T-cell (primary cell): ENCODE measurements at regions not wholly inside any gene's neighbourhood (a gene's known extent, or its start where the extent isn't known, plus 50 kb on each side); places are given as distances from the start of the nearest gene placed in this dataset.

Source experiments
- ATAC-seq, 4 experiments: fragments of 200-7000 bp in 3 of 4; fragments of 150-1000 bp in 1 of 4; cut with Tn5 transposase; replicated peaks in 1 of 4; 1 replicate in 3 of 4; 2 replicates in 1 of 4; pipeline ENCODE4 v1.10.0; 2021; ENCODE audit warnings: moderate library complexity in 3 of 4, mild to moderate bottlenecking in 2 of 4, moderate number of reproducible peaks in 1 of 4
- CTCF ChIA-PET, 2 donors: fragments of 300-600 bp; sonication (Branson Sonifier 250); formaldehyde crosslinking; loops; one replicate each; lab custom pipeline; 2022; ENCODE audit warnings: antibody characterized with exemption in 2 of 2; lab: Charles Lee
- POLR2A ChIA-PET, 2 donors: fragments of 300-600 bp; sonication (Branson Sonifier 250); formaldehyde crosslinking; loops; one replicate each; lab custom pipeline; 2022; ENCODE audit warnings: antibody characterized with exemption in 2 of 2; lab: Charles Lee
- DNase-seq, 35 experiments: peaks; one replicate each; pipeline versions ENCODE4 v3.0.0 to v3.0.0-alpha.2; 2013 to 2023
- H3K27ac ChIP-seq: one replicate; pipeline ENCODE4 v1.5.1; 2013; ENCODE audit warnings: low read length
- H3K27me3 ChIP-seq, 2 experiments: replicated peaks in 1 of 2; 1 replicate in 1 of 2; 2 replicates in 1 of 2; pipeline versions ENCODE4 v1.6.1 to v1.7.0; 2013; ENCODE audit warnings: low read length in 1 of 2, mixed read lengths in 1 of 2; ENCODE audit not compliant: control insufficient read depth in 2 of 2, insufficient read depth in 2 of 2; ENCODE audit errors: extremely low read depth in 1 of 2
- H3K36me3 ChIP-seq, 2 donors: 1 replicate in 1 of 2; 2 replicates in 1 of 2; pipeline versions ENCODE4 v1.6.1 to v1.7.0; 2013; ENCODE audit warnings: low read length in 1 of 2; ENCODE audit not compliant: control insufficient read depth in 2 of 2, insufficient read depth in 1 of 2; ENCODE audit errors: extremely low read depth in 1 of 2
- H3K4me1 ChIP-seq, 2 experiments: 1 replicate in 1 of 2; 2 replicates in 1 of 2; pipeline versions ENCODE4 v1.6.1 to v1.7.0; 2013; ENCODE audit warnings: low read length in 2 of 2, mixed read lengths in 1 of 2; ENCODE audit not compliant: insufficient read depth in 2 of 2, control insufficient read depth in 1 of 2; ENCODE audit errors: extremely low read depth in 1 of 2
- H3K4me3 ChIP-seq, 2 donors: 1 replicate in 1 of 2; 2 replicates in 1 of 2; pipeline versions ENCODE4 v1.5.1 to v1.7.0; 2013; ENCODE audit warnings: mild to moderate bottlenecking in 2 of 2, low read length in 1 of 2, moderate library complexity in 1 of 2; ENCODE audit not compliant: control insufficient read depth in 1 of 2; ENCODE audit errors: extremely low read depth in 1 of 2
- H3K9me3 ChIP-seq: 2 replicates; pipeline ENCODE4 v1.7.0; 2013
- H3K27ac Mint-ChIP-seq, 2 donors: one replicate each; pipeline ENCODE4 v1.8.0; 2020 to 2021; ENCODE audit warnings: mild to moderate bottlenecking in 2 of 2, mixed read lengths in 2 of 2
- H3K27me3 Mint-ChIP-seq, 2 donors: one replicate each; pipeline ENCODE4 v1.8.0; 2021 to 2022; ENCODE audit warnings: mixed read lengths in 2 of 2
- H3K36me3 Mint-ChIP-seq: one replicate; pipeline ENCODE4 v1.8.0; 2021; ENCODE audit warnings: mixed read lengths
- H3K4me1 Mint-ChIP-seq, 3 donors: one replicate each; pipeline ENCODE4 v1.8.0; 2020 to 2022; ENCODE audit warnings: mixed read lengths in 3 of 3, mild to moderate bottlenecking in 1 of 3
- H3K4me3 Mint-ChIP-seq, 3 donors: one replicate each; pipeline ENCODE4 v1.8.0; 2020 to 2022; ENCODE audit warnings: mild to moderate bottlenecking in 3 of 3, mixed read lengths in 3 of 3, moderate library complexity in 3 of 3
- H3K9me3 Mint-ChIP-seq, 3 donors: one replicate each; pipeline ENCODE4 v1.8.0; 2020 to 2022; ENCODE audit warnings: mixed read lengths in 3 of 3
- WGBS: methylation state at CpG from one replicate; pipeline ENCODE4 v1.1.5; 2013; ENCODE audit warnings: missing lambda C conversion rate; ENCODE audit not compliant: insufficient coverage; 5-methylcytosine and 5-hydroxymethylcytosine counted together

DNA sequence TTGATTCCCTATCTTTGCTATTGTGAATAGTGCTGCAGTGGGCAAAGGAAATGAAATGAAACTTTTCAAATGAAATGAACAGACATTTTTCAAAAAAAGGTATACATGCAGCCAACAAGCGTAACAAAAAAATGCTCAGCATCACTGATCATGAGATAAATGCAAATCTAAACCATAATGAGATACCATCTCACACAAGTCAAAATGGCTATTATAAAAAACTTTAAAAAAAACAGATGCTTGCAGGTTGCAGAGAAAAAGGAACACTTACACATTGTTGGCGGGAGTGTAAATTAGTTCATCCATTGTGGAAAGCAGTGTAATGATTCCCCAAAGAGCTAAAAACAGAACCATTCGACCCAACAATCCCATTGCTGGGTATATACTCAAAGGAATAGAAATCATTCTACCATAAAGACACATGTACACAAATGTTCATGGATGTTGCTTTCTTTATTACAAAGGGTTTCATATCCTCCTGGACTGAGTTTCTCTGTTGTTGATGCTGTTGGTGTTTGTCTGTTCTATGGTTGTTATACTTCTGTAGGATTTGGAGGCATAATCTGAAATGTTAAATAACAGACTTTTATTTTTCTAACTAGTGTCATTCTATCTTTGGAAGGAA, 99.3 kb upstream of the SOX9 start:
- no peak for ATAC-seq
- POLR2A ChIA-PET: no interaction called here
- H3K4me1 Mint-ChIP-seq: no peaks in the 10 kb centered on the region

DNA sequence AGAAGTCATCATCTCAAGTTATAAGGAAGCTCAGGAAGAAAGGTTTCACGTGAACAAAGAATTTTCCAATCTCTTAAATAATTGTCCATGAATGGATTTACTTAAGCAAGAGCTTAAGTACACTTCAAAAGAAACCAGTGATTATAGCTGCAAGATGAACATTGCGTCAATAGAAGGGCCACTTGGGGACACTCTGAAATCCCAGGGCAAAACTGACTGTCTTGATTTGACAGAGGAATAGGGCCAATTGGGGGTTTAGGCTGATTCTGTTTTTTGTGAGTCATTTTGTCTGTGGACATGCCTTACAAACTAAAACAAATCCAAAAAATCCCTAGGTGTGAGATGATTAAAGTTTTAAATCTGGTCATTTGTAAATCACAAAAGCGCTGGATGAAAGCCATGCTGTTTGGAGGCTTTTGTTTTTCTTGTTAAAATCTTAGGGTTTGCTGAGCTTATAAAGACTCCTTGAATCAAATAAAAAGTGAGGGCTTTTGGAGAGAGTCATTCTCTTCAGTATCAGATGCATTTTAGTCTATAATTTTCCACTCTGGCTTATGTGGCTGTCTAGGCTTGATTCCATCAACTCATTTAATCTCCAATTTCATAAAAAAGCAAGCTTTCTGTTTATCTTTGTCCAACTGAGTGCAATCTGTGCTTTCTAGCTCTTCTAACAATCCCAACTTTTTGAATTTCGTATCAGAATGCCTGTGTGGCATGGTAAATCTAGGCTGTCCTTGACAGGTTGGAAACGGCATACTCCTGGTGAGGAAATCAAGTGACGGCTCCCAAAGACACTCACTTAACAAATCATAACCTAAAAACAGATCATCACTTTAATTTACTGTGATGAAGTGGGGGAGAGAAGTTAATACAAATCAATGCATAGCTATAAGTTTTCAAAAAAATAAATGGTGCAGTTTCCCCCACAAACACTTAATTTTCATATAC, 98.2 kb upstream of the SOX9 start:
- ChIA-PET POLR2A (interaction anchor here in 1 of 2 donors (0.6 kb wide), 1 partner anchor 956 kb away, joined by 3 read pairs; no protein-coding TSS in a partner anchor), CTCF (interaction anchor here in 1 of 2 donors (0.6 kb wide), 1 partner anchor 1891 kb away, joined by 3 read pairs; no protein-coding TSS in a partner anchor)
- Mint-ChIP-seq H3K9me3 (peaks cover 0 to 3% (median 0%) of the 10 kb centered on the region in 3 donors), H3K4me3 (no peak overlapping the region), H3K27ac (no peak overlapping the region), H3K4me1 (no peaks in the 10 kb centered on the region), H3K36me3 (no peaks in the 10 kb centered on the region), H3K27me3 (peaks cover 2 to 6% of the 10 kb centered on the region in 2 donors)
- Histone ChIP-seq H3K36me3 (no peaks in the 10 kb centered on the region), H3K9me3 (no peaks in the 10 kb centered on the region), H3K27me3 (peaks cover 0 to 2% of the 10 kb centered on the region in 2 experiments), H3K4me1 (no peaks in the 10 kb centered on the region), H3K4me3 (no peak overlapping the region), H3K27ac (no peak overlapping the region)
- 17% methylated on average over 1 of the region's 6 CpGs for WGBS
- DNase-seq (no peak), ATAC-seq (no peak)

More for the DNA sequence above, 99.3 kb upstream of the SOX9 start:
- CTCF ChIA-PET: interaction anchor here in 1 of 2 donors (0.6 kb wide), 1 partner anchor 1890 kb away, joined by 3 read pairs; no protein-coding TSS in a partner anchor
- no peak overlapping the region for H3K27ac Mint-ChIP-seq
- no peaks in the 10 kb centered on the region for H3K27me3 ChIP-seq
- H3K9me3 Mint-ChIP-seq: peaks cover 1 to 5% (median 4%) of the 10 kb centered on the region in 3 donors
- H3K36me3 ChIP-seq: no peaks in the 10 kb centered on the region
- H3K4me3 ChIP-seq: no peak overlapping the region
- WGBS: no CpG with 5 or more reads among the region's 3 CpGs
- H3K4me1 ChIP-seq: no peaks in the 10 kb centered on the region
- H3K27ac ChIP-seq: no peak overlapping the region
- no peaks in the 10 kb centered on the region for H3K36me3 Mint-ChIP-seq
- H3K27me3 Mint-ChIP-seq: peaks cover 0 to 6% of the 10 kb centered on the region in 2 donors
- no peak overlapping the region for H3K4me3 Mint-ChIP-seq
- H3K9me3 ChIP-seq: no peaks in the 10 kb centered on the region
- DNase-seq: no peak

DNA sequence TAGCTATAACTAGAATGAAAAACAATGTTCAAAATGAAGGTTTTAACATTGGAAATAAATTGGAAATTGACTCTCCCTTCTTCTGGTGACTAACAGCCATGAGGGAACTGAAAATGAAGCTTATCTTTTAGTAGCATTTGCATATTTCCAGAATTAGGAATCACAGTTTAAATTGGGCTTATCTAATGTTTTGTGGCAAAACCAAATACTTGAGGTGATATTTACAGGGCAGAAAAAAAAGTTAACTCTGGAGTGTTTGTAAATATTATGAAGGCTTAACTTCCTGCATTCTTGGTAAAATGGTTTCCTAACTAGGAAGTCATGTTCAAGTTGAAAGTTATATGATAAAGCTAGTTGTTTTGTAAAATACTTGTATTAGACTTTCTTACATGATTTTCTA, 96.4 kb upstream of the SOX9 start:
- H3K4me1 Mint-ChIP-seq: peaks cover 5 to 6% (median 5%) of the 10 kb centered on the region in 3 donors
- H3K27me3 Mint-ChIP-seq: peaks cover 2 to 6% of the 10 kb centered on the region in 2 donors
- Histone ChIP-seq H3K27me3 (peaks cover 0 to 2% of the 10 kb centered on the region in 2 experiments), H3K4me3 (no peak overlapping the region), H3K9me3 (no peaks in the 10 kb centered on the region), H3K4me1 (peaks cover under 1 to 2% of the 10 kb centered on the region in 2 experiments), H3K36me3 (no peaks in the 10 kb centered on the region), H3K27ac (no peak overlapping the region)
- ChIA-PET CTCF (no interaction called here), POLR2A (no interaction called here)
- H3K4me3 Mint-ChIP-seq: no peak overlapping the region
- DNase-seq (no peak), ATAC-seq (no peak)
- no peak overlapping the region for H3K27ac Mint-ChIP-seq
- H3K9me3 Mint-ChIP-seq: no peaks in the 10 kb centered on the region
- no peaks in the 10 kb centered on the region for H3K36me3 Mint-ChIP-seq

DNA sequence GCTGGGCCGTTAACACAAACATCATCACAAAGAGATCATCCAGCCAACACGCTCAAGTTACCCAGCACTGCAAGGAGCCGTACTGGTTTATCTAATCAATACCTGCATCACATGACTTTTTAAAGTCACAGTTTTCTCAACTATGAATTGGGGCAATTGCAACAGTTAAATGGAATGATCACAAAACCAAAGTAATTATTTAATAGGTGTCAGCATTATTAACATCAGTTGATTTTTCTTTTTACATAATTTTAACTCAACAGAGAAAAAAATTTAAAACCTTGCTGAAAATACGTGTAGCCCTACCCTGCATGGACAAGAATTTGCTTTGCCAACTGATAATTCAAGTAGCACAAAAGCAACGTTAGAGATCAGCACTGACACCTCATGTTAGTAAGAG, 95.7 kb upstream of the SOX9 start:
- Histone ChIP-seq H3K4me3 (no peak overlapping the region), H3K27me3 (peaks cover 0 to 3% of the 10 kb centered on the region in 2 experiments), H3K4me1 (peaks cover 4 to 8% of the 10 kb centered on the region in 2 experiments), H3K36me3 (no peaks in the 10 kb centered on the region), H3K27ac (no peak overlapping the region), H3K9me3 (no peaks in the 10 kb centered on the region)
- H3K9me3 Mint-ChIP-seq: no peaks in the 10 kb centered on the region
- H3K4me3 Mint-ChIP-seq: no peak overlapping the region
- no peak overlapping the region for H3K27ac Mint-ChIP-seq
- ATAC-seq: no peak
- peaks cover 2 to 6% of the 10 kb centered on the region in 2 donors for H3K27me3 Mint-ChIP-seq
- CTCF ChIA-PET: no interaction called here
- POLR2A ChIA-PET: no interaction called here
- no peak for DNase-seq
- H3K36me3 Mint-ChIP-seq: no peaks in the 10 kb centered on the region
- peaks cover 11 to 13% (median 12%) of the 10 kb centered on the region in 3 donors for H3K4me1 Mint-ChIP-seq
- no CpG with 5 or more reads among the region's 5 CpGs for WGBS

DNA sequence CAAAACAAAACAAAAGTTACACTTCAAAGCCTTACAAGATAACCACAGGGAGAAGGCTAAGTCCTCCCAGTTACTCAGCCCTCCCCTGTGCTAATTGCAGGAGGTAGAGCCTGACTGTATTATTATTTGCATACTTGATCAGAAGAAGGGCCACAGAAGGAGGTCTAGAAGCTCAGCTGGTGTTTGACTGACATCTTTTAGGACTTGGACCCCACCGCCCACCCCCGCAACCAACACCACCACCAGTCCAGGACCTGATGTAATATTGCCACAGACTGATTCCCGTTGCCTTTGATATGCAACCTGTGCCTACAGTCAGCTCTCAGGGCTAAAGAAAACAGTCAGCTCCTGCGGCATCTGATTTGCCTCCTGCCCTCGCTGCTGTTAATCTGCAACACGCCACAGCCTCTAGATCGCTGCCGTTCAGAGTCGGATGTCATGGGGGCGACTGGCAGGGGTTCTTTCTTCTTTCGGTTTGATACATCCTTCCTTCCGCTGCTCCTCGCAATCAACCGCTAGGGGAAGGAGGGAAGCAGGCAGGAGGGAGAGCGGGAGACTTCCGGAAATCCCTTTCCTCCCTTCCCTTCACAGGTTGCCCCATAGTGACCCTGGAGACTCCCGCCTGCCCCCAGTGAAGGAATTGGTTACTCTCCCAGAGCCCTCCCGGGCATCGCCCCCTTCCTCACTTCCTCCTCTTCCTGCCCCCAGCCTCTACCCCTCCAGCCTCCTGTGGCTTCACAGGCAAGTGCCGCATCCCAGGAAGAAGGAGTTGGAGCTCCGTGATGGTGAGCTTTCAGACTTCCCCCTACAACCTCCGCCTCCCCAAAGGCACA, 90.5 kb upstream of the SOX9 start:
- peak overlapping the region; percentile 35 to 55 for H3K4me3 ChIP-seq
- H3K36me3 ChIP-seq: no peaks in the 10 kb centered on the region
- peaks cover 4 to 14% of the 10 kb centered on the region in 2 experiments for H3K4me1 ChIP-seq
- Mint-ChIP-seq H3K27ac (peak overlapping the region; percentile 51 to 64), H3K9me3 (peaks cover 0 to under 1% (median 0%) of the 10 kb centered on the region in 3 donors), H3K27me3 (peaks cover 2% of the 10 kb centered on the region in 2 donors), H3K4me3 (peak overlapping the region; percentile 67 to 79 (median 73)), H3K4me1 (peaks cover 11 to 24% (median 22%) of the 10 kb centered on the region in 3 donors), H3K36me3 (no peaks in the 10 kb centered on the region)
- DNase-seq: peak in 21 of 35 experiments; percentile 0 to 25 (median 4)
- ATAC-seq: peak; percentile 46 to 59 (median 50)
- no peaks in the 10 kb centered on the region for H3K9me3 ChIP-seq
- H3K27me3 ChIP-seq: peaks cover 0 to 10% of the 10 kb centered on the region in 2 experiments
- peak overlapping the region; percentile 3 for H3K27ac ChIP-seq
- 2% methylated on average over 11 of the region's 22 CpGs for WGBS
- POLR2A ChIA-PET: no interaction called here
- CTCF ChIA-PET: no interaction called here
